Suprapubic skin (tissue), 3 donors: ENCODE measurements at regions not wholly inside any gene's neighbourhood (a gene's known extent, or its start where the extent isn't known, plus 50 kb on each side); places are given as distances from the start of the nearest gene placed in this dataset.

Source experiments
- EP300 ChIP-seq: sonication (generic); formaldehyde crosslinking; IDR thresholded peaks from one replicate; pipeline ENCODE4 v1.6.1; 2017; ENCODE audit warnings: antibody characterized with exemption
- POLR2A ChIP-seq, 2 donors: fragments of 450-650 bp; IDR thresholded peaks; one replicate each; pipeline ENCODE4 v1.6.1; 2017; ENCODE audit warnings: antibody characterized with exemption in 2 of 2, mild to moderate bottlenecking in 2 of 2, moderate library complexity in 2 of 2
- TF ChIP-seq, protein P1 (sequence below), 2 donors: fragments of 200-600 bp in 1 of 2; fragments of 450-650 bp in 1 of 2; sonication (generic) in 1 of 2; IDR thresholded peaks; one replicate each; pipeline ENCODE4 v1.5.1; 2016 to 2019; ENCODE audit warnings: antibody characterized with exemption in 2 of 2, mild to moderate bottlenecking in 1 of 2, moderate library complexity in 1 of 2

DNA sequence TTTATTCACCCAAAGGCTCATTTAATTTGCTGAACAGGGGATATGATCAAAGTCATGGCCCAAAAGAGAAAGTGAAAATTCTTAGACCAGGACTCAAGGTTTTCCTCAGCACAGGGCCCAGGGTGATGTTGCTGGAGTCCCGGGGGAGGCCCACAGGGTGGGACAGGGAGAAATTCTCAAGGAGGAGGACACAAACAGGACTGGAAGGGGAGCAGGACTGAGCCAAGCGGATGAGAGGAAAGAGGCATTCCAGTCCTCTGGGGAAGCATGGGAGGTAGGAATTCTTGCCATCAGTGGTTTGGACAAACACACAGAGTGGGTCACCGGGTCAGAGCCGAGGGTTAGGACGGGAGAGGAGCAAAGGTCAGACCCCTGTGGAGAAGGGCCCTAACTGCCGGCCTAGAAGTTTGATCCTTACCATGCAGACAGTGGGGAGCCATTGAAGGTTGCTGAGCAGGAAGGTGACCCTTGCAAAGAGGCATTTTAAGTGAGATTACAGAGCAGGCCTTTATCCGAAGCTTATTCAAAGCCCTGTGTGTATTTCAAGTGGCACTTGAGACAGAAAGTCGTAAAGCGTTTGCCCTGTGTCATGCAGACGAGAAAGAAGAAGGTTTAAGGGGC is 68.4 kb upstream of the PTGR2 start:
- TF ChIP-seq, protein P1, sequence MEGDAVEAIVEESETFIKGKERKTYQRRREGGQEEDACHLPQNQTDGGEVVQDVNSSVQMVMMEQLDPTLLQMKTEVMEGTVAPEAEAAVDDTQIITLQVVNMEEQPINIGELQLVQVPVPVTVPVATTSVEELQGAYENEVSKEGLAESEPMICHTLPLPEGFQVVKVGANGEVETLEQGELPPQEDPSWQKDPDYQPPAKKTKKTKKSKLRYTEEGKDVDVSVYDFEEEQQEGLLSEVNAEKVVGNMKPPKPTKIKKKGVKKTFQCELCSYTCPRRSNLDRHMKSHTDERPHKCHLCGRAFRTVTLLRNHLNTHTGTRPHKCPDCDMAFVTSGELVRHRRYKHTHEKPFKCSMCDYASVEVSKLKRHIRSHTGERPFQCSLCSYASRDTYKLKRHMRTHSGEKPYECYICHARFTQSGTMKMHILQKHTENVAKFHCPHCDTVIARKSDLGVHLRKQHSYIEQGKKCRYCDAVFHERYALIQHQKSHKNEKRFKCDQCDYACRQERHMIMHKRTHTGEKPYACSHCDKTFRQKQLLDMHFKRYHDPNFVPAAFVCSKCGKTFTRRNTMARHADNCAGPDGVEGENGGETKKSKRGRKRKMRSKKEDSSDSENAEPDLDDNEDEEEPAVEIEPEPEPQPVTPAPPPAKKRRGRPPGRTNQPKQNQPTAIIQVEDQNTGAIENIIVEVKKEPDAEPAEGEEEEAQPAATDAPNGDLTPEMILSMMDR (IDR thresholded peaks at IDR 0.05), result no peak
- TF ChIP-seq EP300 (no peak), POLR2A (IDR thresholded peaks at IDR 0.05) (no peak)
